ENCODE measurements at regions not wholly inside any gene's neighbourhood (a gene's known extent, or its start where the extent isn't known, plus 50 kb on each side); places are given as distances from the start of the nearest gene placed in this dataset.
A peak's percentile ranks its signal among the peaks of the same experiment; 100 is the strongest.
"Not testable (repeated sequence)": the region's sequence is repeated elsewhere in the genome, so short reads cannot be mapped to it uniquely, and the experiment has no call there.

DNA sequence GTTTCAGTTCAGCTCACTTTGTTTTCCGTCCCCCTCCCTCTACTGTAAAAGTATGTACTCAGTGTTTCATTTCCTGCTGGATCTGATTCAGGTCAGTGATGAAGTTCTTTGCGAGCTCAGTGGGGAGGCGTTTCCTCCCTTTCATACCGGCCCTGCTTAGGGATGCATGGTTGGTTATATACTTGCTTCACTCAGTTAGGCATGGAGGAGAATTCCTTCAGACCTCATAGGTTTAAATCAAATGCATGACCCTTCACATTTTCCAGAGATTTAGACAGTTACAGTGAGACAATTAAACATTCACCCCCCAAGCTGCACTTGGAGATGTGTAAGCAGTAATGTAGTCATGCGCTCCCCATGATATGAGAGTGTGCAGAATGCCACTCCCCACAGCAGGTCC, 955.9 kb downstream of the SPATA31A6 start:
- H3K9me3 ChIP-seq; intact Hi-C loops (cut with DNase I); H3K27me3 ChIP-seq (ENCODE audit: low read depth); H3K4me3 ChIP-seq; ATAC-seq; H3K36me3 ChIP-seq; H3K4me1 ChIP-seq; DNase-seq: not testable (repeated sequence)
- peak overlapping the region; percentile 53 for H3K27ac ChIP-seq

DNA sequence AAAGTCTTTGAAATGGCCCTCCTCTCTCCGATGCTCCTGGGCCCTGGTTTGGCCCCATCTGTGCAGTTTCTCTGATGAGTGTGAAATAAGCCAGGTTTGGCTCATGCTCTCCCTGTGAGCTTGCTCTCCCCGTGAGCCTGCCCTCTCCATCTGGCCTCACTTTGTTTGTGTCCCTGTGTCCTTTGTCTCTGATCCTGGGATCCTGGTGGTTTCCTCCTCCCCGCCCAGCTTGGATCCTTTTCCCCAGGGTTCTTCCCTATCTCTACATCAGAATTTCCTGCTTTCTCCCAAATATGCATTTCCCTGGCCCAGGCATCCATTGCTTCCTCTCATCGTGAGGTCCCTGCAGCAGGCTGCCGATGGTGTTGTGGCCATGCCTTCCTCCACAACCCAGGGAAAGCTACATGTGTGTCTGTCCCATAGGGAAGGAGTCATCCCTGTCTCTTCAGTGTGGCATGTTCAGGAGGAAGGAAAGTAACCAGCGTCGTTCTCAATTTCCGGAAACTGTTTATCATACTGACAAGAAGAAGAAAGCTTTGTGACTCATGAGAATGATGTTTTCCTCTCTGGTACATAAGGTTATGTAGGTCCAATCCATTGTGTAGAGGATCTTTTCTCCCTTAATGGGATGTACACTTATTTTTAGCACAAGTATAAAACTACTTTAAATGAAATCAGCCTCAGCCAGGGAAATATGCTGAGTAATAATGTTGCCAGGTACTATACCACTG, 956.6 kb downstream of the SPATA31A6 start:
- H3K4me3 ChIP-seq; DNase-seq; H3K36me3 ChIP-seq; H3K27me3 ChIP-seq (ENCODE audit: low read depth); intact Hi-C loops (cut with DNase I); H3K4me1 ChIP-seq; ATAC-seq; H3K9me3 ChIP-seq: not testable (repeated sequence)
- peak overlapping the region; percentile 53 for H3K27ac ChIP-seq
